Erythroblast (primary cell): ENCODE measurements at regions not wholly inside any gene's neighbourhood (a gene's known extent, or its start where the extent isn't known, plus 50 kb on each side); places are given as distances from the start of the nearest gene placed in this dataset.

Experiments used
- GATA1 ChIP-seq: IDR thresholded peaks from 2 replicates; pipeline ENCODE4 v1.6.1; 2011; ENCODE audit warnings: low read depth, mild to moderate bottlenecking, control low read depth, low read length, moderate library complexity
- POLR2A ChIP-seq: IDR thresholded peaks from 2 replicates; pipeline ENCODE4 v1.6.1; 2011; ENCODE audit warnings: mild to moderate bottlenecking, low read length

DNA sequence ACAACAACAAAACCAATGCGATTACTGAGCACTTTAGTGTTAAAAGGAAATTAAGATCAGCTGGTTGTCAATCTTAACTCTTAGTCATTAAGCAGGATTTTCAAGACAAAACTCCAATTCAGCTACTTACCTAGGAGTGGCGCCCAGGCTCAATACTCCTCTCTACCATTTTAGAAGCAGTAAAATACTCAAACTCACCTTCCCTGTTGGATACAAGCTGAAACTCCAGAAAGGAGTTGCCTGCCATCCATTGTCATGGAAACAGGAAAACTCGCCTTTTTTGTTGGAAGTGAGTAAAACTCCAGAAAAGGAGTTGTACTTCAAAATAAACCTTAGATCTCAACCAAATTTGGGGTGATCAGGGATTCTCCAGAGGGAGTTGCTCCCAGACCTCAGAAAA, 127.0 kb upstream of the F3 start:
- TF ChIP-seq POLR2A (no peak), GATA1 (no peak)
